ENCODE measurements at regions not wholly inside any gene's neighbourhood (a gene's known extent, or its start where the extent isn't known, plus 50 kb on each side); places are given as distances from the start of the nearest gene placed in this dataset.

- no peak for DNase-seq
Observed at GRCh38 chr5:142473038-142473437, 148.2 kb upstream of the SPRY4 start.

- peak; percentile 48 for DNase-seq
Observed at GRCh38 chr5:142472306-142472951, 147.6 kb upstream of the SPRY4 start.

- DNase-seq, result no peak
Observed at GRCh38 chr5:142466195-142466971, 141.6 kb upstream of the SPRY4 start.

- no peak for DNase-seq
Observed at GRCh38 chr5:142465476-142465875, 140.7 kb upstream of the SPRY4 start.

- DNase-seq, result no peak
Observed at GRCh38 chr5:142463904-142464303, 139.1 kb upstream of the SPRY4 start.

GRCh38 chr5:142461028-142461590, 136.3 kb upstream of the SPRY4 start:
- DNase-seq, result no peak

GRCh38 chr5:142459209-142459608, 134.4 kb upstream of the SPRY4 start:
- no peak for DNase-seq

GRCh38 chr5:142455856-142456255, 131.0 kb upstream of the SPRY4 start:
- DNase-seq, result no peak

- DNase-seq, result no peak
Observed at GRCh38 chr5:142453932-142454331, 129.1 kb upstream of the SPRY4 start.

GRCh38 chr5:142450419-142450818, 125.6 kb upstream of the SPRY4 start:
- DNase-seq, result no peak

GRCh38 chr5:142447887-142448286, 123.1 kb upstream of the SPRY4 start:
- DNase-seq, result no peak

- DNase-seq, result no peak
Observed at GRCh38 chr5:142446960-142447279, 122.1 kb upstream of the SPRY4 start.

- DNase-seq, result no peak
Observed at GRCh38 chr5:142446131-142446959, 121.5 kb upstream of the SPRY4 start.

- DNase-seq, result no peak
Observed at GRCh38 chr5:142445266-142445665, 120.4 kb upstream of the SPRY4 start.

GRCh38 chr5:142441616-142442015, 116.8 kb upstream of the SPRY4 start:
- DNase-seq, result no peak

- no peak for DNase-seq
Observed at GRCh38 chr5:142439207-142439860, 114.5 kb upstream of the SPRY4 start.

- DNase-seq, result no peak
Observed at GRCh38 chr5:142438573-142438972, 113.8 kb upstream of the SPRY4 start.

- no peak for DNase-seq
Observed at GRCh38 chr5:142437563-142437962, 112.7 kb upstream of the SPRY4 start.

GRCh38 chr5:142435410-142436115, 110.7 kb upstream of the SPRY4 start:
- DNase-seq, result no peak

GRCh38 chr5:142434322-142434612, 109.4 kb upstream of the SPRY4 start:
- no peak for DNase-seq

- no peak for DNase-seq
Observed at GRCh38 chr5:142433526-142434321, 108.9 kb upstream of the SPRY4 start.

- DNase-seq, result peak; percentile 62
Observed at GRCh38 chr5:142432961-142433360, 108.1 kb upstream of the SPRY4 start.

Measured in DMS53 (cell line).